ENCODE measurements at regions not wholly inside any gene's neighbourhood (a gene's known extent, or its start where the extent isn't known, plus 50 kb on each side); places are given as distances from the start of the nearest gene placed in this dataset.
"Not testable (repeated sequence)": the region's sequence is repeated elsewhere in the genome, so short reads cannot be mapped to it uniquely, and the experiment has no call there.

GRCh38 chr12:19760611-19761010 lies 321.3 kb downstream of the AEBP2 start:
- Histone ChIP-seq H3K4me1 (no peaks in the 10 kb centered on the region), H3K27me3 (ENCODE audit: low read depth) (no peaks in the 10 kb centered on the region; the same call in 1 of the 2 replicates), H3K36me3 (replicated peaks) (no peaks in the 10 kb centered on the region), H3K4me3 (no peak overlapping the region), H3K9me3 (no peaks in the 10 kb centered on the region)
- in situ Hi-C loops (cut with MboI; ENCODE audit: low sequenced_read_pairs), result no loop called here
- no peak for DNase-seq (ENCODE audit: low spot score in 2 of 2)

- Histone ChIP-seq H3K36me3 (replicated peaks) (no peaks in the 10 kb centered on the region), H3K27me3 (ENCODE audit: low read depth) (no peaks in the 10 kb centered on the region), H3K4me1 (no peaks in the 10 kb centered on the region), H3K9me3 (no peaks in the 10 kb centered on the region), H3K4me3 (no peak overlapping the region)
- no peak for DNase-seq (ENCODE audit: low spot score in 2 of 2)
- in situ Hi-C loops (cut with MboI; ENCODE audit: low sequenced_read_pairs), result no loop called here
Measured at GRCh38 chr12:19761463-19761862, 322.2 kb downstream of the AEBP2 start.

- Histone ChIP-seq H3K9me3 (no peaks in the 10 kb centered on the region), H3K4me1 (no peaks in the 10 kb centered on the region), H3K27me3 (ENCODE audit: low read depth) (no peaks in the 10 kb centered on the region), H3K36me3 (replicated peaks) (no peaks in the 10 kb centered on the region), H3K4me3 (no peak overlapping the region)
- no peak for DNase-seq (ENCODE audit: low spot score in 2 of 2)
- in situ Hi-C loops (cut with MboI; ENCODE audit: low sequenced_read_pairs), result no loop called here
Measured at GRCh38 chr12:19763488-19763887, 324.2 kb downstream of the AEBP2 start.

- Histone ChIP-seq H3K36me3 (replicated peaks) (no peaks in the 10 kb centered on the region), H3K4me3 (no peak overlapping the region), H3K27me3 (ENCODE audit: low read depth) (no peaks in the 10 kb centered on the region; the same call in 1 of the 2 replicates), H3K4me1 (no peaks in the 10 kb centered on the region), H3K9me3 (no peaks in the 10 kb centered on the region)
- in situ Hi-C loops (cut with MboI; ENCODE audit: low sequenced_read_pairs), result no loop called here
- DNase-seq (ENCODE audit: low spot score in 2 of 2), result no peak
Measured at GRCh38 chr12:19764408-19764807, 325.1 kb downstream of the AEBP2 start.

- H3K27me3 ChIP-seq (ENCODE audit: low read depth), result no peaks in the 10 kb centered on the region; the same call in 1 of the 2 replicates
- in situ Hi-C loops (cut with MboI; ENCODE audit: low sequenced_read_pairs), result no loop called here
- no peak for DNase-seq (ENCODE audit: low spot score in 2 of 2)
Measured at GRCh38 chr12:19771858-19772257, 332.6 kb downstream of the AEBP2 start.

GRCh38 chr12:19772776-19773175 lies 333.5 kb downstream of the AEBP2 start:
- no peak overlapping the region for H3K4me3 ChIP-seq
- H3K36me3 ChIP-seq (replicated peaks), result no peaks in the 10 kb centered on the region
- in situ Hi-C loops (cut with MboI; ENCODE audit: low sequenced_read_pairs), result no loop called here
- no peaks in the 10 kb centered on the region for H3K9me3 ChIP-seq
- H3K4me1 ChIP-seq, result no peaks in the 10 kb centered on the region
- no peak for DNase-seq (ENCODE audit: low spot score in 2 of 2)
- peaks cover 5% of the 10 kb centered on the region; the same call in 1 of the 2 replicates for H3K27me3 ChIP-seq (ENCODE audit: low read depth)

More at GRCh38 chr12:19771858-19772257, 332.6 kb downstream of the AEBP2 start:
- Histone ChIP-seq H3K36me3 (replicated peaks) (no peaks in the 10 kb centered on the region), H3K4me1 (no peaks in the 10 kb centered on the region), H3K4me3 (no peak overlapping the region), H3K9me3 (no peaks in the 10 kb centered on the region)

GRCh38 chr12:19775241-19775640 lies 335.9 kb downstream of the AEBP2 start:
- no peak for DNase-seq (ENCODE audit: low spot score in 2 of 2)
- in situ Hi-C loops (cut with MboI; ENCODE audit: low sequenced_read_pairs), result no loop called here
- H3K4me3 ChIP-seq, result no peak overlapping the region
- peaks cover 6% of the 10 kb centered on the region; the same call in 1 of the 2 replicates for H3K4me1 ChIP-seq
- H3K27me3 ChIP-seq (ENCODE audit: low read depth), result 0 out of 2 replicates have a peak, but pooled peaks cover 5% of the 10 kb centered on the region
- no peaks in the 10 kb centered on the region for H3K9me3 ChIP-seq
- no peaks in the 10 kb centered on the region for H3K36me3 ChIP-seq (replicated peaks)

GRCh38 chr12:19775976-19776375 lies 336.7 kb downstream of the AEBP2 start:
- DNase-seq (ENCODE audit: low spot score in 2 of 2); in situ Hi-C loops (cut with MboI; ENCODE audit: low sequenced_read_pairs); H3K4me1 ChIP-seq; H3K9me3 ChIP-seq; H3K27me3 ChIP-seq (ENCODE audit: low read depth); H3K4me3 ChIP-seq; H3K36me3 ChIP-seq (replicated peaks): not testable (repeated sequence)

- DNase-seq (ENCODE audit: low spot score in 2 of 2), result no peak
- H3K4me3 ChIP-seq, result no peak overlapping the region
- no peaks in the 10 kb centered on the region for H3K9me3 ChIP-seq
- H3K27me3 ChIP-seq (ENCODE audit: low read depth), result 0 out of 2 replicates have a peak, but pooled peaks cover 5% of the 10 kb centered on the region
- peaks cover 6% of the 10 kb centered on the region; the same call in 1 of the 2 replicates for H3K4me1 ChIP-seq
- H3K36me3 ChIP-seq (replicated peaks), result no peaks in the 10 kb centered on the region
- in situ Hi-C loops (cut with MboI; ENCODE audit: low sequenced_read_pairs), result no loop called here
Measured at GRCh38 chr12:19778172-19778571, 338.9 kb downstream of the AEBP2 start.

GRCh38 chr12:19778797-19779196 lies 339.5 kb downstream of the AEBP2 start:
- peaks cover 6% of the 10 kb centered on the region; the same call in 1 of the 2 replicates for H3K4me1 ChIP-seq
- no peaks in the 10 kb centered on the region for H3K9me3 ChIP-seq
- in situ Hi-C loops (cut with MboI; ENCODE audit: low sequenced_read_pairs), result no loop called here
- H3K36me3 ChIP-seq (replicated peaks), result no peaks in the 10 kb centered on the region
- no peak overlapping the region for H3K4me3 ChIP-seq
- 0 out of 2 replicates have a peak, but pooled peaks cover 5% of the 10 kb centered on the region for H3K27me3 ChIP-seq (ENCODE audit: low read depth)
- DNase-seq (ENCODE audit: low spot score in 2 of 2), result no peak

- Histone ChIP-seq H3K9me3 (no peaks in the 10 kb centered on the region), H3K4me3 (no peak overlapping the region), H3K36me3 (replicated peaks) (no peaks in the 10 kb centered on the region), H3K4me1 (peaks cover 6% of the 10 kb centered on the region; the same call in 1 of the 2 replicates), H3K27me3 (ENCODE audit: low read depth) (0 out of 2 replicates have a peak, but pooled peaks cover 5% of the 10 kb centered on the region)
- no peak for DNase-seq (ENCODE audit: low spot score in 2 of 2)
- in situ Hi-C loops (cut with MboI; ENCODE audit: low sequenced_read_pairs), result no loop called here
Measured at GRCh38 chr12:19779395-19780056, 340.2 kb downstream of the AEBP2 start.

- 0 out of 2 replicates have a peak, but pooled peaks cover 5% of the 10 kb centered on the region for H3K27me3 ChIP-seq (ENCODE audit: low read depth)
- in situ Hi-C loops (cut with MboI; ENCODE audit: low sequenced_read_pairs), result no loop called here
- no peaks in the 10 kb centered on the region for H3K9me3 ChIP-seq
Measured at GRCh38 chr12:19780460-19780859, 341.2 kb downstream of the AEBP2 start.

GRCh38 chr12:19783547-19784444 lies 344.5 kb downstream of the AEBP2 start:
- Histone ChIP-seq H3K27me3 (ENCODE audit: low read depth) (no peaks in the 10 kb centered on the region), H3K36me3 (replicated peaks) (no peaks in the 10 kb centered on the region), H3K9me3 (no peaks in the 10 kb centered on the region), H3K4me3 (no peak overlapping the region), H3K4me1 (no peaks in the 10 kb centered on the region)
- in situ Hi-C loops (cut with MboI; ENCODE audit: low sequenced_read_pairs), result no loop called here
- DNase-seq (ENCODE audit: low spot score in 2 of 2), result no peak

More at GRCh38 chr12:19780460-19780859, 341.2 kb downstream of the AEBP2 start:
- Histone ChIP-seq H3K36me3 (replicated peaks) (no peaks in the 10 kb centered on the region), H3K4me1 (peaks cover 6% of the 10 kb centered on the region; the same call in 1 of the 2 replicates), H3K4me3 (no peak overlapping the region)
- no peak for DNase-seq (ENCODE audit: low spot score in 2 of 2)

- Histone ChIP-seq H3K4me1 (no peaks in the 10 kb centered on the region), H3K4me3 (no peak overlapping the region), H3K9me3 (no peaks in the 10 kb centered on the region), H3K27me3 (ENCODE audit: low read depth) (no peaks in the 10 kb centered on the region), H3K36me3 (replicated peaks) (no peaks in the 10 kb centered on the region)
- in situ Hi-C loops (cut with MboI; ENCODE audit: low sequenced_read_pairs), result no loop called here
- DNase-seq (ENCODE audit: low spot score in 2 of 2), result no peak
Measured at GRCh38 chr12:19792028-19792427, 352.7 kb downstream of the AEBP2 start.

All from HAP-1 (cell line).